Vagina (tissue), 2 donors: ENCODE measurements at regions not wholly inside any gene's neighbourhood (a gene's known extent, or its start where the extent isn't known, plus 50 kb on each side); places are given as distances from the start of the nearest gene placed in this dataset.

Source experiments
- POLR2A ChIP-seq, 2 donors: fragments of 450-650 bp; IDR thresholded peaks; one replicate each; pipeline ENCODE4 v1.6.1; 2017; ENCODE audit warnings: antibody characterized with exemption in 2 of 2, mild to moderate bottlenecking in 2 of 2, moderate library complexity in 2 of 2
- POLR2AphosphoS5 ChIP-seq, 2 donors: sonication (generic); formaldehyde crosslinking; IDR thresholded peaks; one replicate each; pipeline ENCODE4 v1.9.0; 2017; ENCODE audit warnings: antibody characterized with exemption in 2 of 2, mild to moderate bottlenecking in 2 of 2, low read depth in 1 of 2; ENCODE audit not compliant: insufficient read depth in 1 of 2
- TF ChIP-seq, protein P1 (sequence below), 3 experiments: fragments of 450-650 bp in 2 of 3; fragments of 200-600 bp in 1 of 3; sonication (generic) in 1 of 3; IDR thresholded peaks; one replicate each; pipeline ENCODE4 v1.5.1; 2017 to 2019; ENCODE audit warnings: antibody characterized with exemption in 3 of 3, mild to moderate bottlenecking in 2 of 3, moderate library complexity in 2 of 3

DNA sequence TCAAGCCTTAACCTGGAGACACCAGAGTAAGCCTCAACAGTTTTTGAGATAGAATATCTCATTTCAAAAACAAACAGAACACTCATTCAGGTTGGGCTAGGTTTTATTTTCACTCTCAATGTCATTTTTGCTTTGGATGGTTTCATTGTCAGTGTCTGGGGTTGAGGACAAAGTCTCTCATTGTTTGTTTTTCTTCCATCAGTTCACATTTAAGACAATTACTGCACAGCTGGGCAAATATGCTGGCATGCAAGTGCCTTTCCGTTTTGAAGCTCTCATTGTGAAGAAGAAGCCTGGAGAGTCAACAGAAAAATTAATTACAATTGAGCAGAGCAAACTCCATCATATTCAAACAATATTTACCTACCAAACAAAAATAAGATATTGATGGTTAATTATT, 1050.0 kb downstream of the TBL1XR1 start:
- TF ChIP-seq, protein P1, sequence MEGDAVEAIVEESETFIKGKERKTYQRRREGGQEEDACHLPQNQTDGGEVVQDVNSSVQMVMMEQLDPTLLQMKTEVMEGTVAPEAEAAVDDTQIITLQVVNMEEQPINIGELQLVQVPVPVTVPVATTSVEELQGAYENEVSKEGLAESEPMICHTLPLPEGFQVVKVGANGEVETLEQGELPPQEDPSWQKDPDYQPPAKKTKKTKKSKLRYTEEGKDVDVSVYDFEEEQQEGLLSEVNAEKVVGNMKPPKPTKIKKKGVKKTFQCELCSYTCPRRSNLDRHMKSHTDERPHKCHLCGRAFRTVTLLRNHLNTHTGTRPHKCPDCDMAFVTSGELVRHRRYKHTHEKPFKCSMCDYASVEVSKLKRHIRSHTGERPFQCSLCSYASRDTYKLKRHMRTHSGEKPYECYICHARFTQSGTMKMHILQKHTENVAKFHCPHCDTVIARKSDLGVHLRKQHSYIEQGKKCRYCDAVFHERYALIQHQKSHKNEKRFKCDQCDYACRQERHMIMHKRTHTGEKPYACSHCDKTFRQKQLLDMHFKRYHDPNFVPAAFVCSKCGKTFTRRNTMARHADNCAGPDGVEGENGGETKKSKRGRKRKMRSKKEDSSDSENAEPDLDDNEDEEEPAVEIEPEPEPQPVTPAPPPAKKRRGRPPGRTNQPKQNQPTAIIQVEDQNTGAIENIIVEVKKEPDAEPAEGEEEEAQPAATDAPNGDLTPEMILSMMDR (IDR thresholded peaks at IDR 0.05) = no peak
- TF ChIP-seq POLR2A (IDR thresholded peaks at IDR 0.05) (no peak), POLR2AphosphoS5 (IDR thresholded peaks at IDR 0.05; ENCODE audit: insufficient read depth in 1 of 2, low read depth in 1 of 2) (no peak)
